Peyer's patch (tissue), 4 donors: ENCODE measurements at regions not wholly inside any gene's neighbourhood (a gene's known extent, or its start where the extent isn't known, plus 50 kb on each side); places are given as distances from the start of the nearest gene placed in this dataset.

Experiments used
- CTCF ChIP-seq, 6 experiments: fragments of 450-650 bp in 4 of 6; fragments of 200-600 bp in 2 of 6; sonication (generic) in 1 of 6; IDR thresholded peaks; one replicate each; pipeline ENCODE4 v1.5.1; 2017 to 2019; ENCODE audit warnings: antibody characterized with exemption in 6 of 6, mild to moderate bottlenecking in 3 of 6, moderate library complexity in 1 of 6
- POLR2A ChIP-seq, 2 donors: fragments of 450-650 bp; IDR thresholded peaks; one replicate each; pipeline ENCODE4 v1.5.1; 2017; ENCODE audit warnings: antibody characterized with exemption in 2 of 2, mild to moderate bottlenecking in 2 of 2, moderate library complexity in 2 of 2

GRCh38 chr6:167730441-167730840 is 96.3 kb upstream of the AFDN start:
- TF ChIP-seq CTCF (IDR thresholded peaks at IDR 0.05) (no peak), POLR2A (IDR thresholded peaks at IDR 0.05) (no peak)
